Stomach (tissue), 4 donors: ENCODE measurements at regions not wholly inside any gene's neighbourhood (a gene's known extent, or its start where the extent isn't known, plus 50 kb on each side); places are given as distances from the start of the nearest gene placed in this dataset.

Source experiments
- EP300 ChIP-seq: sonication (generic); formaldehyde crosslinking; IDR thresholded peaks from one replicate; pipeline ENCODE4 v1.6.1; 2017; ENCODE audit warnings: antibody characterized with exemption
- POLR2A ChIP-seq, 4 donors: fragments of 450-650 bp; IDR thresholded peaks; one replicate each; pipeline ENCODE4 v1.6.1; 2016; ENCODE audit warnings: antibody characterized with exemption in 4 of 4, control low read depth in 2 of 4, mild to moderate bottlenecking in 1 of 4, moderate library complexity in 1 of 4
- POLR2AphosphoS5 ChIP-seq, 3 donors: sonication (generic); formaldehyde crosslinking; IDR thresholded peaks; one replicate each; pipeline ENCODE4 v1.6.1; 2016; ENCODE audit warnings: antibody characterized with exemption in 3 of 3
- TF ChIP-seq, protein P1 (sequence below), 7 experiments: fragments of 450-650 bp in 4 of 7; fragments of 200-600 bp in 3 of 7; sonication (generic) in 3 of 7; IDR thresholded peaks; one replicate each; pipeline ENCODE4 v1.5.1; 2016 to 2019; ENCODE audit warnings: antibody characterized with exemption in 7 of 7, control low read depth in 2 of 7, mild to moderate bottlenecking in 1 of 7

DNA sequence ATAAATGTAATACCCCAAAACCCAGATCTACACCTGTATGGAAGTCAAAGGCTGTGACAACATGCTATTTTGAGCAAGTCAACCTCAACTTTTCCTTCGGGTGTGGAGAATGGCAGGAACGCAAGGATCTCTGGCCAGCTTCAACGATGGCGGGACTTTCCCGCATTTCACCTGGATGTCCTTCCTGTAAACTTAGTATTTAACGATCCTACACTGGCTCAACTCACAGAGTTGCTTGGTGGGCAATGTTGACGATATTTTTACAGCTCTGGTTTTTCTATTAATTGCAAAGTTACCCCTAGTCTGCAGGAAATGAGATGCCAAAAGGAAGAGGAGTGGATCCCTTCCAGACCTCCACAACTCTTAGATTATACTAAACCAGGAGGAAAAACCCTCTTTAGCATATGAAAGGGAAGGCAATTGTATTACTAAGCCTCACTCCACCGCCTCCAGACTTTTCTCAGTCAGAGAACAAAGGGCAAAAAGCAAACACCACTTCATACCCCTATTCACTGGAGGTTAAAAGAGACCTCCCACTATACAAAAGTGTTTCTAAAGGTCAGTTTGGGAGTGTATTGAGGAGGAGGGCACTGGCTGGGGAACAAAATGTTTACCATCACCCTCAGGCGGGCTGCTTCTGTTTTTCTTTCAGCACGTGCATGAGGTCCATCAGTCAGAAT is 56.5 kb upstream of the ACVR1 start:
- TF ChIP-seq POLR2AphosphoS5 (IDR thresholded peaks at IDR 0.05) (no peak), POLR2A (IDR thresholded peaks at IDR 0.05) (no peak), EP300 (no peak)
- TF ChIP-seq, protein P1, sequence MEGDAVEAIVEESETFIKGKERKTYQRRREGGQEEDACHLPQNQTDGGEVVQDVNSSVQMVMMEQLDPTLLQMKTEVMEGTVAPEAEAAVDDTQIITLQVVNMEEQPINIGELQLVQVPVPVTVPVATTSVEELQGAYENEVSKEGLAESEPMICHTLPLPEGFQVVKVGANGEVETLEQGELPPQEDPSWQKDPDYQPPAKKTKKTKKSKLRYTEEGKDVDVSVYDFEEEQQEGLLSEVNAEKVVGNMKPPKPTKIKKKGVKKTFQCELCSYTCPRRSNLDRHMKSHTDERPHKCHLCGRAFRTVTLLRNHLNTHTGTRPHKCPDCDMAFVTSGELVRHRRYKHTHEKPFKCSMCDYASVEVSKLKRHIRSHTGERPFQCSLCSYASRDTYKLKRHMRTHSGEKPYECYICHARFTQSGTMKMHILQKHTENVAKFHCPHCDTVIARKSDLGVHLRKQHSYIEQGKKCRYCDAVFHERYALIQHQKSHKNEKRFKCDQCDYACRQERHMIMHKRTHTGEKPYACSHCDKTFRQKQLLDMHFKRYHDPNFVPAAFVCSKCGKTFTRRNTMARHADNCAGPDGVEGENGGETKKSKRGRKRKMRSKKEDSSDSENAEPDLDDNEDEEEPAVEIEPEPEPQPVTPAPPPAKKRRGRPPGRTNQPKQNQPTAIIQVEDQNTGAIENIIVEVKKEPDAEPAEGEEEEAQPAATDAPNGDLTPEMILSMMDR (IDR thresholded peaks at IDR 0.05): no peak
